ENCODE measurements at regions not wholly inside any gene's neighbourhood (a gene's known extent, or its start where the extent isn't known, plus 50 kb on each side); places are given as distances from the start of the nearest gene placed in this dataset.

DNA sequence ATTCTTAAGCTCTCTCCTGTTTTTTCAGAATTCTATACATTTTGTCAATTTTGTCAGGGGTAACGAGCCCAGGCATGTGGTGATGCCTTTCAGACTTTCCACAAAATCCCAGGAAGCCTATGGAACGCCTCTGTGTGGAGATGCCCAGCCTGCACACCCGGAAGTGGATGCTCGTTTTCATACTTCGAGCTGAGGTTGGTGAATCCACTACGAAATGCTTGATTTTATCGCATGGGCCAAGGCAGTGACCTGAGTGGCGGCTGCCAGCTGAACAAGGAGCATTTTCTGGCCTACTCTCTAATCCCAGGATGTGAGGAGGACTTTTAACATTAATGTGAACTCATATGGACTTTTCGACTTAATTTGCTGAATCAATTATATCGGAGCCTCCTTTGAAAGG lies 426.7 kb upstream of the B3GAT1 start:
- H3K36me3 ChIP-seq (ENCODE audit: control insufficient read depth, insufficient read depth, low read length): no peaks in the 10 kb centered on the region
- TF ChIP-seq, protein P1, sequence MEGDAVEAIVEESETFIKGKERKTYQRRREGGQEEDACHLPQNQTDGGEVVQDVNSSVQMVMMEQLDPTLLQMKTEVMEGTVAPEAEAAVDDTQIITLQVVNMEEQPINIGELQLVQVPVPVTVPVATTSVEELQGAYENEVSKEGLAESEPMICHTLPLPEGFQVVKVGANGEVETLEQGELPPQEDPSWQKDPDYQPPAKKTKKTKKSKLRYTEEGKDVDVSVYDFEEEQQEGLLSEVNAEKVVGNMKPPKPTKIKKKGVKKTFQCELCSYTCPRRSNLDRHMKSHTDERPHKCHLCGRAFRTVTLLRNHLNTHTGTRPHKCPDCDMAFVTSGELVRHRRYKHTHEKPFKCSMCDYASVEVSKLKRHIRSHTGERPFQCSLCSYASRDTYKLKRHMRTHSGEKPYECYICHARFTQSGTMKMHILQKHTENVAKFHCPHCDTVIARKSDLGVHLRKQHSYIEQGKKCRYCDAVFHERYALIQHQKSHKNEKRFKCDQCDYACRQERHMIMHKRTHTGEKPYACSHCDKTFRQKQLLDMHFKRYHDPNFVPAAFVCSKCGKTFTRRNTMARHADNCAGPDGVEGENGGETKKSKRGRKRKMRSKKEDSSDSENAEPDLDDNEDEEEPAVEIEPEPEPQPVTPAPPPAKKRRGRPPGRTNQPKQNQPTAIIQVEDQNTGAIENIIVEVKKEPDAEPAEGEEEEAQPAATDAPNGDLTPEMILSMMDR (IDR thresholded peaks at IDR 0.05; ENCODE audit: insufficient read depth, low read length, severe bottlenecking): no peak
- no peak overlapping the region for H3K4me3 ChIP-seq (ENCODE audit: low read depth, low read length)
- FAIRE-seq (no peak), DNase-seq (ENCODE audit: low read depth) (no peak)
- H3K27me3 ChIP-seq (ENCODE audit: control insufficient read depth, insufficient read depth, low read length): no peaks in the 10 kb centered on the region

DNA sequence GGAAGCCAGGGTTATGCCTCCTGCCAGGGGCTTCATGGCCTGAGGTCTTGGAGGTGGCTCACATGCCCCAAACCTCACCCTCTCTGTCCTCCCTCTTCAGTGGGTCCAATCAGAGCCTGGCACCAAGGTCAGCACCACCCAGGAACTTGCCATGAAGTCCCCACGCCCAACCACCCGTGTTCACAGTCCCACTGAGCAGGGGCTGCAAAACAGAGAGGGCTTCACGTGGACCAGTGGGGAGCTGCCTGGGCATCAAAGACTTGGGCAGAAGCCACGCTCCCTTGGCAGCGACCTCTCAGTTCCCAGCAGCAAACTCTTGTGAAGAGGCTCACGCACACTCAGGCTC lies 425.8 kb upstream of the B3GAT1 start:
- TF ChIP-seq, protein P1 (IDR thresholded peaks at IDR 0.05; ENCODE audit: insufficient read depth, low read length, severe bottlenecking): no peak
- Histone ChIP-seq H3K4me3 (ENCODE audit: low read depth, low read length) (no peak overlapping the region), H3K27me3 (ENCODE audit: control insufficient read depth, insufficient read depth, low read length) (no peaks in the 10 kb centered on the region), H3K36me3 (ENCODE audit: control insufficient read depth, insufficient read depth, low read length) (no peaks in the 10 kb centered on the region)
- DNase-seq (ENCODE audit: low read depth) (no peak), FAIRE-seq (no peak)

DNA sequence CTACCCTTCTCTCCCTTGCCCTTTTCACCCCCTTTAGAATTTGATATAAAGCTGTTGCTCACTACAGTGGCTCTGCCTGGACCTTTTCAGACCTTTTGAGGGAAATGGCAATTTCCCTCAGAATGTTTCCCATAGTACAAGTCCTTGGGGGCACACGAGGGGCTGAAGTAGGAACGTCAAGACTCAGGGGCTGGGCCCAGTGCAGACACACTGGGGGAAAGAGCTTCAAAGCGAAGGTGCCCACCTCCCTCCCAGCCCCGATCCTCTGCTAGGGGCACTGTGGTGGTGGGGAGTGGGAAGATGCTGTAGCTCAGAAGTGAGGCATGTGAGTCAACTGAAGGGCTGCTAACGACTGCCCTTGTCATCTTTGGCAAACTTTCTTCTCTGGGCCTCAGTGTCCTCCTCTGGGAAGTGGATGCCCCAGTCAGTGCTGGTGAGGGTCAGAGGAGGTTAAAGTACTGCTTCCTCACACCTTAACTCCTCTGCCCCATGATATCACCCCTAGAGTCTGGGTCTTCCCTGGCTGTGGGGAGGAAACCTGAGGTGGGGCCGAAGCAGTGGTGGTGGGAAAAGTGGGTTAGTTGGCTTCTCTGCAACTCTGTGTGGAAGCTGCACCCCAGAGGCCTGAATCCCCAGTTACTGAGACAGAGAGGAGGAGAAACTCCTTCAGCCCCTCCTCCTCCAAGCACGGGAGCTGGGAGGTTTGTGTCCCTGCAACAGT lies 425.3 kb upstream of the B3GAT1 start:
- Histone ChIP-seq H3K36me3 (ENCODE audit: control insufficient read depth, insufficient read depth, low read length) (no peaks in the 10 kb centered on the region), H3K4me3 (ENCODE audit: low read depth, low read length) (no peak overlapping the region), H3K27me3 (ENCODE audit: control insufficient read depth, insufficient read depth, low read length) (no peaks in the 10 kb centered on the region)
- no peak for FAIRE-seq
- TF ChIP-seq, protein P1 (IDR thresholded peaks at IDR 0.05; ENCODE audit: insufficient read depth, low read length, severe bottlenecking): no peak
- DNase-seq (ENCODE audit: low read depth): no peak

DNA sequence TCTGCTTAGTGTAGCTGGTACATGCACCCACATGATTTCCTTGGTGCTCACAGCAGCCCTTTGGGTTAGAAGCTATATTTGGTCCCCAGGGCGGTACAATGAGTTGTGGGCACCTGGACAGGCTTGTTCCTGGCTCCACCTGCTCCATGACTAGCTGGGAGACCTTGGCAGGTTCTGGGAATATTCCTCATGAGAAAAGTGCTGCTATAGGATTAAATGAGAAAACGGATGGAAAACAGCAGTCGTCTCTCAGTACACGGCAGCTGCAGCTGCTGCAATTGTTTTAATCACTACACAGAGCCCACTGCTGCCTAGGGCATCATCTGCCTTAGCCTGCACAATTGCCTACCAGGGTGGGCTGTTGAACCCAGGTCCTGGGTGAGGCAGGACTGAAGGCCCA lies 424.5 kb upstream of the B3GAT1 start:
- DNase-seq (ENCODE audit: low read depth) (no peak), FAIRE-seq (no peak)
- Histone ChIP-seq H3K36me3 (ENCODE audit: control insufficient read depth, insufficient read depth, low read length) (no peaks in the 10 kb centered on the region), H3K4me3 (ENCODE audit: low read depth, low read length) (no peak overlapping the region), H3K27me3 (ENCODE audit: control insufficient read depth, insufficient read depth, low read length) (no peaks in the 10 kb centered on the region)
- TF ChIP-seq, protein P1 (IDR thresholded peaks at IDR 0.05; ENCODE audit: insufficient read depth, low read length, severe bottlenecking): no peak

DNA sequence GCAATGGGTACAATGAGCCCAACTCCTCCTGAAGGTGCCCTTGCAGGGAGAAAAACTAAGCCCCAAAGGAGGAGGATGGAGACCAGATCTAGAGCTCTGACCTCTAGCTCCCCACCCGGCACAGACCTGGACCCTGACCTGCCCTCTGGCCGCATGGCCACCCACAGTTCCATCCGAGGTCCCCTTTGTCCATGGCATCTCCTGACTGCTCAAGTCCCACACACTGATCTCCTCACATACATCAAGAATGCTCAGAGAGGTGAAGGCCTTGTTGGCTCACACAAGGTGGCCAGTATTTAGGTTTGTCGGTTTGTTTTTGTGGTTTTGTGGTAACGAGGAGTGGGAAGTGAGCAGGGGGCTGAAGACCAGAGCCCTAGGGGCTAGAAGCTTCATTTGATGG lies 423.5 kb upstream of the B3GAT1 start:
- Histone ChIP-seq H3K4me3 (ENCODE audit: low read depth, low read length) (no peak overlapping the region), H3K36me3 (ENCODE audit: control insufficient read depth, insufficient read depth, low read length) (no peaks in the 10 kb centered on the region), H3K27me3 (ENCODE audit: control insufficient read depth, insufficient read depth, low read length) (no peaks in the 10 kb centered on the region)
- peak; percentile 60 for FAIRE-seq
- DNase-seq (ENCODE audit: low read depth): no peak
- TF ChIP-seq, protein P1 (IDR thresholded peaks at IDR 0.05; ENCODE audit: insufficient read depth, low read length, severe bottlenecking): no peak

DNA sequence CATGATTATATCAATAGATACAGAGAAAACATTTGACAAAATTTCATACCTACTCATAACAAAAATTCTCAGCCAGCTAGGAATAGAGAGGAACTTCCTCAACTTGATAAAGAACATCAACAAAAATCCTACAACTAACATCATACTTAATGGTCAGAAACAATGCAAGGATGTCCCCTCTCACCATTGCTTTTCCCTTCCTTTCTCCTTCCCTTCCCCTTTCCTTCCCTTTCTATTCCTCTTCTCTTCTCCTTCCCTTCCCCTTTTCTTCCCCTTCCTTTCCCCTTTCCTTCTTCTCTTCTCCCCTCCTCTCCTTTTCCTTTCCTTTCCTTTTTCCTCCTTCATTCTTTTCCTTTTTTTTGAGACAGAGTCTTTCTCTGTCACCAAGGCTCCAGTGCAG lies 418.3 kb upstream of the B3GAT1 start:
- DNase-seq (ENCODE audit: low read depth) (no peak), FAIRE-seq (no peak)
- Histone ChIP-seq H3K27me3 (ENCODE audit: control insufficient read depth, insufficient read depth, low read length) (no peaks in the 10 kb centered on the region), H3K4me3 (ENCODE audit: low read depth, low read length) (no peak overlapping the region), H3K36me3 (ENCODE audit: control insufficient read depth, insufficient read depth, low read length) (no peaks in the 10 kb centered on the region)
- TF ChIP-seq, protein P1 (IDR thresholded peaks at IDR 0.05; ENCODE audit: insufficient read depth, low read length, severe bottlenecking): no peak

All from bronchial epithelial cell (primary cell).